OCI-LY7 (cell line): ENCODE measurements at regions not wholly inside any gene's neighbourhood (a gene's known extent, or its start where the extent isn't known, plus 50 kb on each side); places are given as distances from the start of the nearest gene placed in this dataset.

Experiments used
- BruUV-seq: library from RNA; stranded (reverse); fragments of 400-500 nt; replicated peaks from 2 replicates; lab custom pipeline; 2021; lab: Mats Ljungman, UMichigan
- CTCF ChIA-PET: fragments of 300-600 bp; sonication (Branson Sonifier 250); formaldehyde crosslinking; loops from one replicate; lab custom pipeline; 2022; ENCODE audit warnings: antibody characterized with exemption; ENCODE audit not compliant: unreplicated experiment; lab: Charles Lee
- POLR2A ChIA-PET: fragments of 300-600 bp; sonication (Branson Sonifier 250); formaldehyde crosslinking; loops from one replicate; lab custom pipeline; 2022; ENCODE audit warnings: antibody characterized with exemption; lab: Charles Lee
- DNase-seq: peaks from one replicate; pipeline ENCODE4 v3.0.0-alpha.2; 2015; ENCODE audit warnings: low spot score
- H2AFZ ChIP-seq: fragments of 200-600 bp; sonication (generic), shearing (Covaris generic); 2 replicates; pipeline ENCODE4 v1.6.1; 2014; ENCODE audit warnings: mild to moderate bottlenecking, antibody characterized with exemption, low read length, moderate library complexity
- H3K27ac ChIP-seq: fragments of 200-600 bp; sonication (generic); 2 replicates; pipeline ENCODE4 v1.5.1; 2014; ENCODE audit warnings: mixed run types, low read depth, mild to moderate bottlenecking, moderate library complexity, low read length, inconsistent platforms; ENCODE audit not compliant: poor library complexity, severe bottlenecking
- H3K36me3 ChIP-seq: fragments of 200-600 bp; sonication (generic); 2 replicates; pipeline ENCODE4 v1.6.1; 2014; ENCODE audit warnings: mild to moderate bottlenecking, antibody characterized with exemption, low read length, moderate library complexity, mixed read lengths; ENCODE audit not compliant: insufficient read depth
- H3K4me1 ChIP-seq: fragments of 200-600 bp; sonication (generic); 2 replicates; pipeline ENCODE4 v1.5.1; 2014; ENCODE audit warnings: mild to moderate bottlenecking, low read length; ENCODE audit not compliant: insufficient read depth, poor library complexity, severe bottlenecking
- H3K4me2 ChIP-seq: fragments of 200-600 bp; sonication (generic); 2 replicates; pipeline ENCODE4 v1.6.1; 2014; ENCODE audit warnings: mild to moderate bottlenecking, low read length
- H3K4me3 ChIP-seq: fragments of 200-600 bp; sonication (generic); 2 replicates; pipeline ENCODE4 v1.5.1; 2014; ENCODE audit warnings: mild to moderate bottlenecking, low read depth, low read length; ENCODE audit not compliant: poor library complexity, severe bottlenecking
- H3K79me2 ChIP-seq: fragments of 200-600 bp; sonication (generic); 2 replicates; pipeline ENCODE4 v1.6.1; 2016; ENCODE audit warnings: low read depth, mild to moderate bottlenecking, low read length, moderate library complexity, mixed read lengths; ENCODE audit not compliant: insufficient read depth
- H3K9me2 ChIP-seq: fragments of 200-600 bp; sonication (generic); 2 replicates; pipeline ENCODE4 v1.6.1; 2016; ENCODE audit warnings: mild to moderate bottlenecking, low read length, mixed read lengths; ENCODE audit not compliant: insufficient read depth
- H3K9me3 ChIP-seq: fragments of 200-600 bp; sonication (generic); 2 replicates; pipeline ENCODE4 v1.6.1; 2014; ENCODE audit warnings: mild to moderate bottlenecking, mixed run types, low read length, mixed read lengths
- H4K20me1 ChIP-seq: fragments of 200-600 bp; sonication (generic); 2 replicates; pipeline ENCODE4 v1.6.1; 2014; ENCODE audit warnings: mild to moderate bottlenecking, antibody characterized with exemption, low read length, moderate library complexity, mixed read lengths; ENCODE audit not compliant: insufficient read depth
- CTCF ChIP-seq: fragments of 200-600 bp; sonication (generic); conservative IDR thresholded peaks from 2 replicates; pipeline ENCODE4 v1.5.1; 2014; ENCODE audit warnings: mild to moderate bottlenecking, antibody characterized with exemption, low read length, moderate library complexity, mixed read lengths
- EZH2phosphoT487 ChIP-seq: fragments of 200-600 bp; sonication (generic); IDR thresholded peaks from 2 replicates; pipeline ENCODE4 v1.6.1; 2018; ENCODE audit warnings: low read depth, borderline replicate concordance, mild to moderate bottlenecking, mixed run types, antibody characterized with exemption, low read length, moderate library complexity, mixed read lengths
- intact Hi-C: fragments of 100-400 bp; cut with micrococcal nuclease; formaldehyde crosslinking; loops from one replicate; pipeline ENCODE4 v1.10.0; 2022; ENCODE audit not compliant: unreplicated experiment

- no peaks in the 10 kb centered on the region for H3K4me1 ChIP-seq
- no peaks in the 10 kb centered on the region for H4K20me1 ChIP-seq
- intact Hi-C loops = no loop called here
- H3K4me3 ChIP-seq = no peak overlapping the region
- H3K4me2 ChIP-seq = no peak overlapping the region
- no peak overlapping the region for H2AFZ ChIP-seq
- no peaks in the 10 kb centered on the region for H3K9me2 ChIP-seq
- ChIA-PET POLR2A (no interaction called here), CTCF (no interaction called here)
- no peaks in the 10 kb centered on the region for H3K36me3 ChIP-seq
- TF ChIP-seq EZH2phosphoT487 (no peak), CTCF (no peak)
- no peak overlapping the region for H3K27ac ChIP-seq
- no peaks in the 10 kb centered on the region for H3K9me3 ChIP-seq
- BruUV-seq = no TSS peak
- no peak for DNase-seq
- H3K79me2 ChIP-seq = no peaks in the 10 kb centered on the region
Observed at GRCh38 chr15:93488296-93488713, 399.3 kb upstream of the RGMA start.

- BruUV-seq = no TSS peak
- no peak overlapping the region for H3K27ac ChIP-seq
- no peaks in the 10 kb centered on the region for H4K20me1 ChIP-seq
- no peaks in the 10 kb centered on the region for H3K79me2 ChIP-seq
- POLR2A ChIA-PET = interaction anchor here (0.7 kb wide), 1 partner anchor 77 kb away, joined by 3 read pairs; no protein-coding TSS in a partner anchor
- H2AFZ ChIP-seq = no peak overlapping the region
- no peak overlapping the region for H3K4me2 ChIP-seq
- intact Hi-C loops = no loop called here
- no peaks in the 10 kb centered on the region for H3K36me3 ChIP-seq
- no peaks in the 10 kb centered on the region for H3K9me3 ChIP-seq
- no peak for DNase-seq
- TF ChIP-seq CTCF = no peak
- H3K4me3 ChIP-seq = no peak overlapping the region
- CTCF ChIA-PET = no interaction called here
- no peaks in the 10 kb centered on the region for H3K4me1 ChIP-seq
- no peaks in the 10 kb centered on the region for H3K9me2 ChIP-seq
Observed at GRCh38 chr15:93486407-93487117, 397.6 kb upstream of the RGMA start.
